ENCODE measurements at regions not wholly inside any gene's neighbourhood (a gene's known extent, or its start where the extent isn't known, plus 50 kb on each side); places are given as distances from the start of the nearest gene placed in this dataset.

- Histone ChIP-seq H3K27ac (replicated peaks) (no peak overlapping the region), H3K27me3 (ENCODE audit: insufficient read depth, poor library complexity, severe bottlenecking) (no peaks in the 10 kb centered on the region), H3K4me3 (replicated peaks; ENCODE audit: insufficient read depth, low read length) (no peak overlapping the region)
- no peak for TF ChIP-seq POLR2AphosphoS5 (IDR thresholded peaks at IDR 0.05; ENCODE audit: low read depth)
- no peak for TF ChIP-seq GABPA (IDR thresholded peaks at IDR 0.05; ENCODE audit: low read depth)
- TF ChIP-seq SPI1 (IDR thresholded peaks at IDR 0.05; ENCODE audit: borderline replicate concordance, low read depth) = no peak
- no peak for TF ChIP-seq REST (IDR thresholded peaks at IDR 0.05; ENCODE audit: insufficient replicate concordance, low read depth)
- TF ChIP-seq CTCF (IDR thresholded peaks at IDR 0.05; ENCODE audit: insufficient read depth, low read length) = no peak
- no peak for DNase-seq (ENCODE audit: low read depth in 1 of 2, low spot score in 1 of 2)
Measured at GRCh38 chr2:147792966-147793617, 51.7 kb upstream of the ACVR2A start.

GRCh38 chr2:147790580-147790979 is 54.2 kb upstream of the ACVR2A start:
- TF ChIP-seq POLR2AphosphoS5 (IDR thresholded peaks at IDR 0.05; ENCODE audit: low read depth) (no peak), CTCF (IDR thresholded peaks at IDR 0.05; ENCODE audit: insufficient read depth, low read length) (no peak), REST (IDR thresholded peaks at IDR 0.05; ENCODE audit: insufficient replicate concordance, low read depth) (no peak), GABPA (IDR thresholded peaks at IDR 0.05; ENCODE audit: low read depth) (no peak), SPI1 (IDR thresholded peaks at IDR 0.05; ENCODE audit: borderline replicate concordance, low read depth) (no peak)
- no peak for DNase-seq (ENCODE audit: low read depth in 1 of 2, low spot score in 1 of 2)
- H3K27ac ChIP-seq (replicated peaks) = no peak overlapping the region
- peaks cover 2% of the 10 kb centered on the region for H3K27me3 ChIP-seq (ENCODE audit: insufficient read depth, poor library complexity, severe bottlenecking)
- no peak overlapping the region for H3K4me3 ChIP-seq (replicated peaks; ENCODE audit: insufficient read depth, low read length)

GRCh38 chr2:147789720-147790119 is 55.1 kb upstream of the ACVR2A start:
- TF ChIP-seq CTCF (IDR thresholded peaks at IDR 0.05; ENCODE audit: insufficient read depth, low read length) (no peak), SPI1 (IDR thresholded peaks at IDR 0.05; ENCODE audit: borderline replicate concordance, low read depth) (no peak), POLR2AphosphoS5 (IDR thresholded peaks at IDR 0.05; ENCODE audit: low read depth) (no peak), REST (IDR thresholded peaks at IDR 0.05; ENCODE audit: insufficient replicate concordance, low read depth) (no peak), GABPA (IDR thresholded peaks at IDR 0.05; ENCODE audit: low read depth) (no peak)
- Histone ChIP-seq H3K4me3 (replicated peaks; ENCODE audit: insufficient read depth, low read length) (no peak overlapping the region), H3K27ac (replicated peaks) (no peak overlapping the region), H3K27me3 (ENCODE audit: insufficient read depth, poor library complexity, severe bottlenecking) (peaks cover 2% of the 10 kb centered on the region)
- no peak for DNase-seq (ENCODE audit: low read depth in 1 of 2, low spot score in 1 of 2)

Data from HL-60 (cell line).